ENCODE measurements at regions not wholly inside any gene's neighbourhood (a gene's known extent, or its start where the extent isn't known, plus 50 kb on each side); places are given as distances from the start of the nearest gene placed in this dataset.
A peak's percentile ranks its signal among the peaks of the same experiment; 100 is the strongest.
"Not testable (repeated sequence)": the region's sequence is repeated elsewhere in the genome, so short reads cannot be mapped to it uniquely, and the experiment has no call there.

GRCh38 chr3:177906578-177907229, 629.5 kb upstream of the KCNMB2 start:
- no peaks in the 10 kb centered on the region for H3F3A ChIP-seq (ENCODE audit: insufficient read depth, low read length, poor library complexity, severe bottlenecking)
- no peaks in the 10 kb centered on the region for H3K36me3 ChIP-seq (ENCODE audit: insufficient read depth, low read length)
- no peaks in the 10 kb centered on the region for H3K9me3 ChIP-seq (ENCODE audit: low read length)
- no peaks in the 10 kb centered on the region for H3K79me2 ChIP-seq (replicated peaks; ENCODE audit: insufficient read depth, low read length)
- no peak overlapping the region for H3K4me2 ChIP-seq (ENCODE audit: low read length)
- no peaks in the 10 kb centered on the region for H3K9me2 ChIP-seq (ENCODE audit: insufficient read depth, low read length)
- no peak overlapping the region for H3K9ac ChIP-seq (ENCODE audit: low read length)
- H3K27ac ChIP-seq (ENCODE audit: low read length) = peak overlapping the region; percentile 3
- H3K27me3 ChIP-seq (ENCODE audit: insufficient read depth, low read depth, low read length) = no peaks in the 10 kb centered on the region
- no peak overlapping the region for H3K4me3 ChIP-seq (ENCODE audit: low read length)
- no peak overlapping the region for H2AFZ ChIP-seq (ENCODE audit: low read depth, low read length)
- no peaks in the 10 kb centered on the region for H4K20me1 ChIP-seq (ENCODE audit: insufficient read depth)
- TF ChIP-seq TAF1 (IDR thresholded peaks at IDR 0.05; ENCODE audit: low read depth) (no peak), SMC3 (conservative IDR thresholded peaks at IDR 0.05; ENCODE audit: poor library complexity) (no peak), MXI1 (conservative IDR thresholded peaks at IDR 0.05; ENCODE audit: poor library complexity, severe bottlenecking) (no peak), EP300 (conservative IDR thresholded peaks at IDR 0.05; ENCODE audit: poor library complexity, severe bottlenecking) (no peak), REST (IDR thresholded peaks at IDR 0.05; ENCODE audit: borderline replicate concordance) (no peak), CTCF (IDR thresholded peaks at IDR 0.05; ENCODE audit: poor library complexity, severe bottlenecking) (no peak), RAD21 (conservative IDR thresholded peaks at IDR 0.05) (no peak)

DNA sequence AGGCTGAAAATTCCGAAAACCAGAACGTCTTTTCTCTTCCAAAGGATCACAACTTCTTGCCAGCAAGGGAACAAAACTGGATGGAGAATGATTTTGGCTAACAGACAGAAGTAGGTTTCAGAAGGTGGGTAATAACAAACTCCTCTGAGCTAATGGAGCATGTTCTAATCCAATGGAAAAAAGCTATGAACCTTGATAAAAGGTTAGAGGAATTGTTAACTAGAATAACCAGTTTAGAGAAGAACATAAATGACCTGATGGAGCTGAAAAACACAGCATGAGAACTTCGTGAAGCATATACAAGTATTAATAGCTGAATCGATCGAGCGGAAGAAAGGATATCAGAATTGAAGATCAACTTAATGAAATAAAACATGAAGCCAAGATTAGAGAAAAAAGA, 626.7 kb upstream of the KCNMB2 start:
- H3K9me3 ChIP-seq (ENCODE audit: low read length); H3K27ac ChIP-seq (ENCODE audit: low read length); H3K36me3 ChIP-seq (ENCODE audit: insufficient read depth, low read length); H3K9ac ChIP-seq (ENCODE audit: low read length); H3K27me3 ChIP-seq (ENCODE audit: insufficient read depth, low read depth, low read length); H3K79me2 ChIP-seq (replicated peaks; ENCODE audit: insufficient read depth, low read length); H2AFZ ChIP-seq (ENCODE audit: low read depth, low read length); H3F3A ChIP-seq (ENCODE audit: insufficient read depth, low read length, poor library complexity, severe bottlenecking); H3K4me3 ChIP-seq (ENCODE audit: low read length); H3K9me2 ChIP-seq (ENCODE audit: insufficient read depth, low read length); H3K4me2 ChIP-seq (ENCODE audit: low read length); H4K20me1 ChIP-seq (ENCODE audit: insufficient read depth): not testable (repeated sequence)

DNA sequence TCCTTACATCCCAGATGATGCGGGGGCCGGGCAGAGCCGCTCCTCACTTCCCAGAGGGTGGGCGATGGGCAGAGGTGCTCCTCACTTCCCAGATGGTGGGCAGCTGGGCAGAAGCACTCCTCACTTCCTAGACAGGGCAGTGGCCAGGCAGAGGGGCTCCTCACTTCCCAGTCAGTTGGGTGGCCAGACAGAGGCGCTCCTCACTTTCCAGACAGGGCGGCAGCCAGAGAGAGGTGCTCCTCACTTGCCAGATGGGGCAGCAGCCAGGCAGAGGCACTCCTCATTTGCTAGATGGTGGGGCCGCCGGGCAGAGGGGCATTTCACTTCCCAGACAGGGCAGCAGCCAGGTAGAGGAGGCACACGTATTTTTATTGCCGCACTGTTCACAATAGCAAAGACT, 622.0 kb upstream of the KCNMB2 start:
- Histone ChIP-seq H3K27me3 (ENCODE audit: insufficient read depth, low read depth, low read length) (no peaks in the 10 kb centered on the region), H3K79me2 (replicated peaks; ENCODE audit: insufficient read depth, low read length) (no peaks in the 10 kb centered on the region), H3F3A (ENCODE audit: insufficient read depth, low read length, poor library complexity, severe bottlenecking) (no peaks in the 10 kb centered on the region), H2AFZ (ENCODE audit: low read depth, low read length) (no peak overlapping the region), H3K4me2 (ENCODE audit: low read length) (no peak overlapping the region), H3K36me3 (ENCODE audit: insufficient read depth, low read length) (no peaks in the 10 kb centered on the region), H3K4me3 (ENCODE audit: low read length) (no peak overlapping the region), H3K27ac (ENCODE audit: low read length) (no peak overlapping the region), H4K20me1 (ENCODE audit: insufficient read depth) (no peaks in the 10 kb centered on the region), H3K9ac (ENCODE audit: low read length) (no peak overlapping the region), H3K9me2 (ENCODE audit: insufficient read depth, low read length) (no peaks in the 10 kb centered on the region), H3K9me3 (ENCODE audit: low read length) (no peaks in the 10 kb centered on the region)
- no peak for TF ChIP-seq MXI1 (conservative IDR thresholded peaks at IDR 0.05; ENCODE audit: poor library complexity, severe bottlenecking)
- no peak for TF ChIP-seq CTCF (IDR thresholded peaks at IDR 0.05; ENCODE audit: poor library complexity, severe bottlenecking)
- no peak for TF ChIP-seq SMC3 (conservative IDR thresholded peaks at IDR 0.05; ENCODE audit: poor library complexity)
- TF ChIP-seq REST (IDR thresholded peaks at IDR 0.05; ENCODE audit: borderline replicate concordance) = no peak
- no peak for TF ChIP-seq EZH2 (IDR thresholded peaks at IDR 0.05; ENCODE audit: borderline replicate concordance, insufficient read depth, low read length, poor library complexity, severe bottlenecking)
- TF ChIP-seq EP300 (conservative IDR thresholded peaks at IDR 0.05; ENCODE audit: poor library complexity, severe bottlenecking) = no peak
- TF ChIP-seq TAF1 (IDR thresholded peaks at IDR 0.05; ENCODE audit: low read depth) = no peak
- TF ChIP-seq RAD21 (conservative IDR thresholded peaks at IDR 0.05) = no peak
- no peak for TF ChIP-seq POLR2AphosphoS5 (IDR thresholded peaks at IDR 0.05)

All from neural cell (in vitro differentiated cells).